H9 (cell line): ENCODE measurements at regions not wholly inside any gene's neighbourhood (a gene's known extent, or its start where the extent isn't known, plus 50 kb on each side); places are given as distances from the start of the nearest gene placed in this dataset.

Experiments
- DNase-seq: peaks from one replicate; pipeline ENCODE4 v3.0.0-alpha.2; 2017
- H2AFZ ChIP-seq: one replicate; pipeline ENCODE4 v1.6.1; 2013; ENCODE audit warnings: mild to moderate bottlenecking, low read length, control low read depth, moderate library complexity
- H2AK5ac ChIP-seq: 2 replicates; pipeline ENCODE4 v1.6.1; 2013; ENCODE audit warnings: low read length, control low read depth, mixed read lengths; ENCODE audit not compliant: insufficient read length
- H2BK120ac ChIP-seq: one replicate; pipeline ENCODE4 v1.6.1; 2013; ENCODE audit warnings: low read depth, mild to moderate bottlenecking, low read length, control low read depth, inconsistent platforms; ENCODE audit not compliant: poor library complexity, severe bottlenecking
- H2BK12ac ChIP-seq: 2 replicates; pipeline ENCODE4 v1.6.1; 2013; ENCODE audit warnings: low read length, control low read depth, mixed read lengths, low read depth; ENCODE audit not compliant: insufficient read length
- H2BK15ac ChIP-seq: 2 replicates; pipeline ENCODE4 v1.6.1; 2013; ENCODE audit warnings: low read depth, low read length, control low read depth
- H2BK20ac ChIP-seq: one replicate; pipeline ENCODE4 v1.6.1; 2013; ENCODE audit warnings: low read depth, mild to moderate bottlenecking, low read length, control low read depth, inconsistent platforms; ENCODE audit not compliant: poor library complexity, severe bottlenecking
- H2BK5ac ChIP-seq: 2 replicates; pipeline ENCODE4 v1.6.1; 2013; ENCODE audit warnings: low read length, control low read depth, mixed read lengths; ENCODE audit not compliant: insufficient read length
- H3K14ac ChIP-seq: 2 replicates; pipeline ENCODE4 v1.6.1; 2013; ENCODE audit warnings: low read length, control low read depth; ENCODE audit not compliant: insufficient read depth
- H3K18ac ChIP-seq: 2 replicates; pipeline ENCODE4 v1.6.1; 2013; ENCODE audit warnings: low read depth, mild to moderate bottlenecking, mixed read lengths, low read length, control low read depth; ENCODE audit not compliant: insufficient read length
- H3K23ac ChIP-seq: 2 replicates; pipeline ENCODE4 v1.6.1; 2013; ENCODE audit warnings: low read length, control low read depth, mixed read lengths, low read depth; ENCODE audit not compliant: insufficient read length
- H3K23me2 ChIP-seq: 2 replicates; pipeline ENCODE4 v1.6.1; 2013; ENCODE audit warnings: low read depth, mild to moderate bottlenecking, mixed read lengths, low read length, control low read depth; ENCODE audit not compliant: insufficient read length, poor library complexity, severe bottlenecking
- H3K27ac ChIP-seq: 2 replicates; pipeline ENCODE4 v1.5.1; 2013; ENCODE audit warnings: low read length, control low read depth, mixed read lengths, low read depth; ENCODE audit not compliant: insufficient read length
- H3K27me3 ChIP-seq: 2 replicates; pipeline ENCODE4 v1.6.1; 2013; ENCODE audit warnings: low read length, control low read depth, inconsistent platforms; ENCODE audit not compliant: insufficient read depth
- H3K4ac ChIP-seq: 2 replicates; pipeline ENCODE4 v1.6.1; 2013; ENCODE audit warnings: low read depth, mild to moderate bottlenecking, control low read depth, inconsistent platforms, low read length, moderate library complexity
- H3K4me1 ChIP-seq: 2 replicates; pipeline ENCODE4 v1.6.1; 2013; ENCODE audit warnings: low read length, control low read depth, inconsistent platforms; ENCODE audit not compliant: insufficient read depth
- H3K4me2 ChIP-seq: 2 replicates; pipeline ENCODE4 v1.6.1; 2013; ENCODE audit warnings: low read length, control low read depth, mixed read lengths; ENCODE audit not compliant: insufficient read length, insufficient read depth
- H3K56ac ChIP-seq: 2 replicates; pipeline ENCODE4 v1.6.1; 2013; ENCODE audit warnings: low read depth, mild to moderate bottlenecking, mixed read lengths, low read length, control low read depth; ENCODE audit not compliant: insufficient read length
- H3K79me1 ChIP-seq: 2 replicates; pipeline ENCODE4 v1.6.1; 2013; ENCODE audit warnings: low read depth, mild to moderate bottlenecking, moderate library complexity, low read length, control low read depth, inconsistent platforms; ENCODE audit not compliant: insufficient read depth, poor library complexity, severe bottlenecking
- H3K79me2 ChIP-seq: 2 replicates; pipeline ENCODE4 v1.6.1; 2013; ENCODE audit warnings: low read length, control low read depth, inconsistent platforms; ENCODE audit not compliant: insufficient read depth
- H3K9ac ChIP-seq: 2 replicates; pipeline ENCODE4 v1.6.1; 2013; ENCODE audit warnings: low read length, control low read depth, mixed read lengths; ENCODE audit not compliant: insufficient read length; ENCODE audit errors: extremely low read depth
- H3K9me3 ChIP-seq: one replicate; pipeline ENCODE4 v1.6.1; 2013; ENCODE audit warnings: low read depth, low read length, inconsistent platforms; ENCODE audit not compliant: control insufficient read depth
- H3T11ph ChIP-seq: one replicate; pipeline ENCODE4 v1.6.1; 2013; ENCODE audit warnings: mild to moderate bottlenecking, low read length, control low read depth, inconsistent platforms
- H4K20me1 ChIP-seq: one replicate; pipeline ENCODE4 v1.6.1; 2013; ENCODE audit not compliant: control insufficient read depth, insufficient read length, insufficient read depth
- H4K5ac ChIP-seq: 2 replicates; pipeline ENCODE4 v1.6.1; 2013; ENCODE audit warnings: low read depth, mild to moderate bottlenecking, mixed read lengths, low read length, control low read depth; ENCODE audit not compliant: insufficient read length
- H4K8ac ChIP-seq: replicated peaks from 2 replicates; pipeline ENCODE4 v1.6.1; 2013; ENCODE audit warnings: low read length, control low read depth, mixed read lengths, low read depth; ENCODE audit not compliant: insufficient read length
- H4K91ac ChIP-seq: 2 replicates; pipeline ENCODE4 v1.6.1; 2013; ENCODE audit warnings: low read depth, mild to moderate bottlenecking, moderate library complexity, mixed read lengths, low read length, control low read depth; ENCODE audit not compliant: insufficient read length
- H3K27ac Mint-ChIP-seq, 3 experiments: 2 replicates in 2 of 3; 3 replicates in 1 of 3; pipeline ENCODE4 v1.8.0; 2020 to 2021; ENCODE audit warnings: mixed read lengths in 3 of 3, mild to moderate bottlenecking in 1 of 3, moderate library complexity in 1 of 3
- H3K27me3 Mint-ChIP-seq: 2 replicates; pipeline ENCODE4 v1.8.0; 2021; ENCODE audit warnings: low read depth, mild to moderate bottlenecking, moderate library complexity, mixed read lengths
- H3K36me3 Mint-ChIP-seq, 3 experiments: 2 replicates in 2 of 3; 3 replicates in 1 of 3; pipeline ENCODE4 v1.8.0; 2020 to 2021; ENCODE audit warnings: low read depth in 3 of 3, mixed read lengths in 3 of 3; ENCODE audit not compliant: insufficient read depth in 1 of 3
- H3K4me1 Mint-ChIP-seq, 2 experiments: 2 replicates each; pipeline ENCODE4 v1.8.0; 2020; ENCODE audit warnings: mixed read lengths in 2 of 2
- H3K4me3 Mint-ChIP-seq, 2 experiments: 2 replicates in 1 of 2; 3 replicates in 1 of 2; pipeline ENCODE4 v1.8.0; 2020 to 2021; ENCODE audit warnings: mild to moderate bottlenecking in 2 of 2, mixed read lengths in 2 of 2, moderate library complexity in 1 of 2
- H3K9me3 Mint-ChIP-seq, 2 experiments: 2 replicates in 1 of 2; 3 replicates in 1 of 2; pipeline ENCODE4 v1.8.0; 2020; ENCODE audit warnings: mild to moderate bottlenecking in 2 of 2, mixed read lengths in 2 of 2, moderate library complexity in 1 of 2
- TF ChIP-seq, protein P1 (sequence below): fragments of 200-600 bp; sonication (generic); conservative IDR thresholded peaks from 3 replicates; pipeline ENCODE4 v1.8.0; 2021; ENCODE audit warnings: antibody characterized with exemption, mild to moderate bottlenecking

GRCh38 chr5:2900360-2900759, 148.9 kb upstream of the IRX2 start:
- peaks cover 5 to 6% of the 10 kb centered on the region in 2 experiments for H3K4me1 Mint-ChIP-seq
- H3K27me3 Mint-ChIP-seq, result peaks cover 13% of the 10 kb centered on the region
- Histone ChIP-seq H2BK12ac (no peak overlapping the region), H3K79me2 (no peaks in the 10 kb centered on the region), H3K4ac (no peak overlapping the region), H3T11ph (no peak overlapping the region), H3K9ac (no peak overlapping the region), H3K23me2 (no peaks in the 10 kb centered on the region), H2BK120ac (no peak overlapping the region), H4K5ac (no peak overlapping the region), H2BK20ac (no peak overlapping the region), H3K27me3 (no peaks in the 10 kb centered on the region), H3K56ac (no peak overlapping the region), H3K9me3 (no peaks in the 10 kb centered on the region), H3K4me1 (no peaks in the 10 kb centered on the region), H3K18ac (no peak overlapping the region), H4K20me1 (peaks cover 2% of the 10 kb centered on the region), H2BK15ac (no peak overlapping the region), H3K23ac (no peak overlapping the region), H4K91ac (no peak overlapping the region), H3K14ac (no peak overlapping the region), H2AFZ (no peak overlapping the region), H3K4me2 (no peak overlapping the region), H3K79me1 (no peaks in the 10 kb centered on the region), H4K8ac (no peak overlapping the region), H2BK5ac (no peak overlapping the region), H3K27ac (no peak overlapping the region), H2AK5ac (no peak overlapping the region)
- H3K27ac Mint-ChIP-seq, result no peak overlapping the region
- H3K36me3 Mint-ChIP-seq, result no peaks in the 10 kb centered on the region
- DNase-seq, result no peak
- H3K9me3 Mint-ChIP-seq, result no peaks in the 10 kb centered on the region
- H3K4me3 Mint-ChIP-seq, result no peak overlapping the region
- TF ChIP-seq, protein P1, sequence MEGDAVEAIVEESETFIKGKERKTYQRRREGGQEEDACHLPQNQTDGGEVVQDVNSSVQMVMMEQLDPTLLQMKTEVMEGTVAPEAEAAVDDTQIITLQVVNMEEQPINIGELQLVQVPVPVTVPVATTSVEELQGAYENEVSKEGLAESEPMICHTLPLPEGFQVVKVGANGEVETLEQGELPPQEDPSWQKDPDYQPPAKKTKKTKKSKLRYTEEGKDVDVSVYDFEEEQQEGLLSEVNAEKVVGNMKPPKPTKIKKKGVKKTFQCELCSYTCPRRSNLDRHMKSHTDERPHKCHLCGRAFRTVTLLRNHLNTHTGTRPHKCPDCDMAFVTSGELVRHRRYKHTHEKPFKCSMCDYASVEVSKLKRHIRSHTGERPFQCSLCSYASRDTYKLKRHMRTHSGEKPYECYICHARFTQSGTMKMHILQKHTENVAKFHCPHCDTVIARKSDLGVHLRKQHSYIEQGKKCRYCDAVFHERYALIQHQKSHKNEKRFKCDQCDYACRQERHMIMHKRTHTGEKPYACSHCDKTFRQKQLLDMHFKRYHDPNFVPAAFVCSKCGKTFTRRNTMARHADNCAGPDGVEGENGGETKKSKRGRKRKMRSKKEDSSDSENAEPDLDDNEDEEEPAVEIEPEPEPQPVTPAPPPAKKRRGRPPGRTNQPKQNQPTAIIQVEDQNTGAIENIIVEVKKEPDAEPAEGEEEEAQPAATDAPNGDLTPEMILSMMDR, result no peak
